Stomach (tissue), 8 donors: ENCODE measurements at regions not wholly inside any gene's neighbourhood (a gene's known extent, or its start where the extent isn't known, plus 50 kb on each side); places are given as distances from the start of the nearest gene placed in this dataset.

ENCODE experiments used
- DNase-seq, 2 donors: peaks; one replicate each; pipeline versions ENCODE4 v3.0.0 to v3.0.0-alpha.2; 2013 to 2019
- H3K27ac ChIP-seq, 5 donors: fragments of 200-600 bp in 4 of 5; sonication (generic) in 4 of 5; one replicate each; pipeline ENCODE4 v1.5.1; 2013 to 2019; ENCODE audit warnings: mild to moderate bottlenecking in 1 of 5, moderate library complexity in 1 of 5
- H3K27me3 ChIP-seq, 3 donors: fragments of 200-600 bp; sonication (generic); one replicate each; pipeline ENCODE4 v1.5.1; 2017 to 2019; ENCODE audit warnings: mixed run types in 1 of 3
- H3K36me3 ChIP-seq, 4 donors: fragments of 200-600 bp; sonication (generic); 1 replicate in 3 of 4; 2 replicates in 1 of 4; pipeline ENCODE4 v1.5.1; 2016 to 2019
- H3K4me1 ChIP-seq, 4 donors: fragments of 200-600 bp; sonication (generic); one replicate each; pipeline ENCODE4 v1.5.1; 2016 to 2019
- H3K4me3 ChIP-seq, 4 donors: fragments of 200-600 bp; sonication (generic) in 3 of 4; one replicate each; pipeline ENCODE4 v1.5.1; 2016 to 2019; ENCODE audit warnings: mild to moderate bottlenecking in 1 of 4
- H3K9me3 ChIP-seq, 4 donors: fragments of 200-600 bp; sonication (generic); one replicate each; pipeline ENCODE4 v1.5.1; 2016 to 2019
- CTCF ChIP-seq, 7 experiments: fragments of 450-650 bp in 4 of 7; fragments of 200-600 bp in 3 of 7; sonication (generic) in 3 of 7; IDR thresholded peaks; one replicate each; pipeline ENCODE4 v1.5.1; 2016 to 2019; ENCODE audit warnings: antibody characterized with exemption in 7 of 7, control low read depth in 2 of 7, mild to moderate bottlenecking in 1 of 7
- EP300 ChIP-seq: sonication (generic); formaldehyde crosslinking; IDR thresholded peaks from one replicate; pipeline ENCODE4 v1.6.1; 2017; ENCODE audit warnings: antibody characterized with exemption
- POLR2A ChIP-seq, 4 donors: fragments of 450-650 bp; IDR thresholded peaks; one replicate each; pipeline ENCODE4 v1.6.1; 2016; ENCODE audit warnings: antibody characterized with exemption in 4 of 4, control low read depth in 2 of 4, mild to moderate bottlenecking in 1 of 4, moderate library complexity in 1 of 4
- POLR2AphosphoS5 ChIP-seq, 3 donors: sonication (generic); formaldehyde crosslinking; IDR thresholded peaks; one replicate each; pipeline ENCODE4 v1.6.1; 2016; ENCODE audit warnings: antibody characterized with exemption in 3 of 3
- WGBS, 5 donors: extraction: QIAGEN DNeasy Blood & Tissue Kit in 3 of 5; methylation state at CpG; one replicate each; pipeline versions ENCODE4 v1.1.5 to v1.1.7; 2013 to 2018; 5-methylcytosine and 5-hydroxymethylcytosine counted together
- intact Hi-C: fragments of 100-400 bp; cut with DNase I; formaldehyde crosslinking; loops from one replicate; pipeline ENCODE4 v1.15.1; 2023; ENCODE audit warnings: low total_unique reads
- donor health status: healthy with polysubstance abuse.
- donor health status: Bipolar disorder and iron deficiency.
- donor health status: healthy.

GRCh38 chr13:61944329-61944929, 528.8 kb upstream of the PCDH20 start:
- no peak overlapping the region for H3K27ac ChIP-seq
- TF ChIP-seq EP300, result no peak
- TF ChIP-seq CTCF (IDR thresholded peaks at IDR 0.05), result no peak
- TF ChIP-seq POLR2AphosphoS5 (IDR thresholded peaks at IDR 0.05), result no peak
- TF ChIP-seq POLR2A (IDR thresholded peaks at IDR 0.05), result no peak
- H3K9me3 ChIP-seq, result no peaks in the 10 kb centered on the region
- no peaks in the 10 kb centered on the region for H3K4me1 ChIP-seq
- WGBS, 5 donors, result 80 to 83% (median 80%) methylated on average over 7 of the region's 7 CpGs
- no peak overlapping the region for H3K4me3 ChIP-seq
- no peak for DNase-seq
- intact Hi-C loops, result no loop called here
- H3K36me3 ChIP-seq, result no peaks in the 10 kb centered on the region
- H3K27me3 ChIP-seq, result no peaks in the 10 kb centered on the region

GRCh38 chr13:61935710-61936109, 520.1 kb upstream of the PCDH20 start:
- no peak for TF ChIP-seq POLR2A (IDR thresholded peaks at IDR 0.05)
- no peak for TF ChIP-seq EP300
- TF ChIP-seq CTCF (IDR thresholded peaks at IDR 0.05), result no peak
- TF ChIP-seq POLR2AphosphoS5 (IDR thresholded peaks at IDR 0.05), result no peak
- H3K9me3 ChIP-seq, result no peaks in the 10 kb centered on the region
- H3K4me3 ChIP-seq, result no peak overlapping the region
- H3K4me1 ChIP-seq, result no peaks in the 10 kb centered on the region
- 81 to 100% (median 91%) methylated on average over 1 of the region's 1 CpG for WGBS, 5 donors
- H3K27ac ChIP-seq, result no peak overlapping the region
- no peaks in the 10 kb centered on the region for H3K27me3 ChIP-seq
- no peaks in the 10 kb centered on the region for H3K36me3 ChIP-seq
- intact Hi-C loops, result no loop called here
- no peak for DNase-seq

GRCh38 chr13:61927648-61928047, 512.0 kb upstream of the PCDH20 start:
- peaks cover 0 to 9% (median 4%) of the 10 kb centered on the region in 4 donors for H3K9me3 ChIP-seq
- no peak overlapping the region for H3K4me3 ChIP-seq
- TF ChIP-seq POLR2A (IDR thresholded peaks at IDR 0.05) (no peak), CTCF (IDR thresholded peaks at IDR 0.05) (no peak), POLR2AphosphoS5 (IDR thresholded peaks at IDR 0.05) (peak in 2 of 3 donors; percentile 29 to 51), EP300 (no peak)
- WGBS, 5 donors, result 21 to 61% (median 29%) methylated on average over 1 of the region's 1 CpG
- intact Hi-C loops, result no loop called here
- no peaks in the 10 kb centered on the region for H3K36me3 ChIP-seq
- no peaks in the 10 kb centered on the region for H3K4me1 ChIP-seq
- peak in 1 of 2 donors; percentile 47 for DNase-seq
- H3K27me3 ChIP-seq, result no peaks in the 10 kb centered on the region
- no peak overlapping the region for H3K27ac ChIP-seq

GRCh38 chr13:61918841-61919240, 503.2 kb upstream of the PCDH20 start:
- H3K27ac ChIP-seq, result no peak overlapping the region
- intact Hi-C loops, result no loop called here

More at GRCh38 chr13:61918841-61919240, 503.2 kb upstream of the PCDH20 start:
- Histone ChIP-seq H3K27me3 (no peaks in the 10 kb centered on the region), H3K36me3 (no peaks in the 10 kb centered on the region), H3K4me1 (no peaks in the 10 kb centered on the region), H3K4me3 (no peak overlapping the region), H3K9me3 (peaks cover 0 to 18% (median 5%) of the 10 kb centered on the region in 4 donors)
- no peak for TF ChIP-seq POLR2A (IDR thresholded peaks at IDR 0.05)
- no peak for TF ChIP-seq EP300
- TF ChIP-seq CTCF (IDR thresholded peaks at IDR 0.05), result no peak
- no peak for TF ChIP-seq POLR2AphosphoS5 (IDR thresholded peaks at IDR 0.05)
- DNase-seq, result no peak
- 70 to 98% (median 93%) methylated on average over 1 to 2 of the region's 2 CpGs for WGBS, 5 donors
